ENCODE measurements at regions not wholly inside any gene's neighbourhood (a gene's known extent, or its start where the extent isn't known, plus 50 kb on each side); places are given as distances from the start of the nearest gene placed in this dataset.

DNA sequence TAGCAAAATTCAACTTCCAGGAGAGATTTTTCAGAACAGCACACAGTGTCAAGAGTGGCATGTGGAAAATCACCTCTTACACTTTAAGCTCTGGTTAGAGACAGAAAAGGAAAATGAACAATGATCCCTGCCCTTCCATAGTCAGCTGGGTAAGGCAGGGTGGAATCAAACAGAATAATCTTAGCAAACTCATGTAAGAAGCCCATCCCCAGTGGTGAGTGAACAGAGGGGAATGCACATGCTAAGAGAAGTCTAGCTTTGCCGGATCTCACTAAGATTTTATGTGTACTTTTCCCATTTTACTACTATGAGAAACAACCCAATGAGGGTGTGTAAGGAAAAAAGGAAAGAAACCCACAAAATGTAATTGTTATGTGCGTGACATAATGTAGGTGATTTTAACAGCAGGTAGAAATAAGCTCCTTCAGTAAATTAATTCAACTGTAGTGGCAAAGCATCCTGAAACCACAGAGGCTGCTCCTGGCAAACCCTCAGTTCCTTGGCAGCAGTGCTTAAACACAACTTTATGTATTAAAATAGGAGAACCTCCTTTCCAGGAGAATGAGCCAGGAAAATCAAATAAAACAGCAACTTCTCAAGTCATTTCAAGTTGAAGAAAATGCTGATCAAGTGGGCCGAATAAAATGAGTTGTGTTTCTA, 366.0 kb upstream of the TRPC7 start:
- no peak for TF ChIP-seq POLR2A (IDR thresholded peaks at IDR 0.05; ENCODE audit: low read length)
- TF ChIP-seq, protein P1, sequence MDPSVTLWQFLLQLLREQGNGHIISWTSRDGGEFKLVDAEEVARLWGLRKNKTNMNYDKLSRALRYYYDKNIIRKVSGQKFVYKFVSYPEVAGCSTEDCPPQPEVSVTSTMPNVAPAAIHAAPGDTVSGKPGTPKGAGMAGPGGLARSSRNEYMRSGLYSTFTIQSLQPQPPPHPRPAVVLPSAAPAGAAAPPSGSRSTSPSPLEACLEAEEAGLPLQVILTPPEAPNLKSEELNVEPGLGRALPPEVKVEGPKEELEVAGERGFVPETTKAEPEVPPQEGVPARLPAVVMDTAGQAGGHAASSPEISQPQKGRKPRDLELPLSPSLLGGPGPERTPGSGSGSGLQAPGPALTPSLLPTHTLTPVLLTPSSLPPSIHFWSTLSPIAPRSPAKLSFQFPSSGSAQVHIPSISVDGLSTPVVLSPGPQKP (IDR thresholded peaks at IDR 0.05; ENCODE audit: low read depth, low read length), result no peak
- TF ChIP-seq, protein P2, sequence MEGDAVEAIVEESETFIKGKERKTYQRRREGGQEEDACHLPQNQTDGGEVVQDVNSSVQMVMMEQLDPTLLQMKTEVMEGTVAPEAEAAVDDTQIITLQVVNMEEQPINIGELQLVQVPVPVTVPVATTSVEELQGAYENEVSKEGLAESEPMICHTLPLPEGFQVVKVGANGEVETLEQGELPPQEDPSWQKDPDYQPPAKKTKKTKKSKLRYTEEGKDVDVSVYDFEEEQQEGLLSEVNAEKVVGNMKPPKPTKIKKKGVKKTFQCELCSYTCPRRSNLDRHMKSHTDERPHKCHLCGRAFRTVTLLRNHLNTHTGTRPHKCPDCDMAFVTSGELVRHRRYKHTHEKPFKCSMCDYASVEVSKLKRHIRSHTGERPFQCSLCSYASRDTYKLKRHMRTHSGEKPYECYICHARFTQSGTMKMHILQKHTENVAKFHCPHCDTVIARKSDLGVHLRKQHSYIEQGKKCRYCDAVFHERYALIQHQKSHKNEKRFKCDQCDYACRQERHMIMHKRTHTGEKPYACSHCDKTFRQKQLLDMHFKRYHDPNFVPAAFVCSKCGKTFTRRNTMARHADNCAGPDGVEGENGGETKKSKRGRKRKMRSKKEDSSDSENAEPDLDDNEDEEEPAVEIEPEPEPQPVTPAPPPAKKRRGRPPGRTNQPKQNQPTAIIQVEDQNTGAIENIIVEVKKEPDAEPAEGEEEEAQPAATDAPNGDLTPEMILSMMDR (IDR thresholded peaks at IDR 0.05), result no peak
- TF ChIP-seq ZNF302 (CRISPR knock-in tag; IDR thresholded peaks at IDR 0.05), result no peak
- TF ChIP-seq FOSL2 (IDR thresholded peaks at IDR 0.05), result no peak
- no peak for TF ChIP-seq FOSL2 (CRISPR knock-in tag; IDR thresholded peaks at IDR 0.05)
- TF ChIP-seq, protein P3, sequence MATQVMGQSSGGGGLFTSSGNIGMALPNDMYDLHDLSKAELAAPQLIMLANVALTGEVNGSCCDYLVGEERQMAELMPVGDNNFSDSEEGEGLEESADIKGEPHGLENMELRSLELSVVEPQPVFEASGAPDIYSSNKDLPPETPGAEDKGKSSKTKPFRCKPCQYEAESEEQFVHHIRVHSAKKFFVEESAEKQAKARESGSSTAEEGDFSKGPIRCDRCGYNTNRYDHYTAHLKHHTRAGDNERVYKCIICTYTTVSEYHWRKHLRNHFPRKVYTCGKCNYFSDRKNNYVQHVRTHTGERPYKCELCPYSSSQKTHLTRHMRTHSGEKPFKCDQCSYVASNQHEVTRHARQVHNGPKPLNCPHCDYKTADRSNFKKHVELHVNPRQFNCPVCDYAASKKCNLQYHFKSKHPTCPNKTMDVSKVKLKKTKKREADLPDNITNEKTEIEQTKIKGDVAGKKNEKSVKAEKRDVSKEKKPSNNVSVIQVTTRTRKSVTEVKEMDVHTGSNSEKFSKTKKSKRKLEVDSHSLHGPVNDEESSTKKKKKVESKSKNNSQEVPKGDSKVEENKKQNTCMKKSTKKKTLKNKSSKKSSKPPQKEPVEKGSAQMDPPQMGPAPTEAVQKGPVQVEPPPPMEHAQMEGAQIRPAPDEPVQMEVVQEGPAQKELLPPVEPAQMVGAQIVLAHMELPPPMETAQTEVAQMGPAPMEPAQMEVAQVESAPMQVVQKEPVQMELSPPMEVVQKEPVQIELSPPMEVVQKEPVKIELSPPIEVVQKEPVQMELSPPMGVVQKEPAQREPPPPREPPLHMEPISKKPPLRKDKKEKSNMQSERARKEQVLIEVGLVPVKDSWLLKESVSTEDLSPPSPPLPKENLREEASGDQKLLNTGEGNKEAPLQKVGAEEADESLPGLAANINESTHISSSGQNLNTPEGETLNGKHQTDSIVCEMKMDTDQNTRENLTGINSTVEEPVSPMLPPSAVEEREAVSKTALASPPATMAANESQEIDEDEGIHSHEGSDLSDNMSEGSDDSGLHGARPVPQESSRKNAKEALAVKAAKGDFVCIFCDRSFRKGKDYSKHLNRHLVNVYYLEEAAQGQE (IDR thresholded peaks at IDR 0.05), result no peak
- TF ChIP-seq JUNB (IDR thresholded peaks at IDR 0.05), result no peak
- TF ChIP-seq, protein P4, sequence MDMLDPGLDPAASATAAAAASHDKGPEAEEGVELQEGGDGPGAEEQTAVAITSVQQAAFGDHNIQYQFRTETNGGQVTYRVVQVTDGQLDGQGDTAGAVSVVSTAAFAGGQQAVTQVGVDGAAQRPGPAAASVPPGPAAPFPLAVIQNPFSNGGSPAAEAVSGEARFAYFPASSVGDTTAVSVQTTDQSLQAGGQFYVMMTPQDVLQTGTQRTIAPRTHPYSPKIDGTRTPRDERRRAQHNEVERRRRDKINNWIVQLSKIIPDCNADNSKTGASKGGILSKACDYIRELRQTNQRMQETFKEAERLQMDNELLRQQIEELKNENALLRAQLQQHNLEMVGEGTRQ (IDR thresholded peaks at IDR 0.05), result no peak
- TF ChIP-seq CHD2 (IDR thresholded peaks at IDR 0.05; ENCODE audit: low read length, partially characterized antibody), result no peak
- no peak for TF ChIP-seq SMC3 (IDR thresholded peaks at IDR 0.05)
- no peak for TF ChIP-seq RCOR1 (IDR thresholded peaks at IDR 0.05; ENCODE audit: low read depth, low read length)
- TF ChIP-seq, protein P5, sequence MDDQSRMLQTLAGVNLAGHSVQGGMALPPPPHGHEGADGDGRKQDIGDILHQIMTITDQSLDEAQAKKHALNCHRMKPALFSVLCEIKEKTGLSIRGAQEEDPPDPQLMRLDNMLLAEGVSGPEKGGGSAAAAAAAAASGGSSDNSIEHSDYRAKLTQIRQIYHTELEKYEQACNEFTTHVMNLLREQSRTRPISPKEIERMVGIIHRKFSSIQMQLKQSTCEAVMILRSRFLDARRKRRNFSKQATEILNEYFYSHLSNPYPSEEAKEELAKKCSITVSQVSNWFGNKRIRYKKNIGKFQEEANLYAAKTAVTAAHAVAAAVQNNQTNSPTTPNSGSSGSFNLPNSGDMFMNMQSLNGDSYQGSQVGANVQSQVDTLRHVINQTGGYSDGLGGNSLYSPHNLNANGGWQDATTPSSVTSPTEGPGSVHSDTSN (IDR thresholded peaks at IDR 0.05), result no peak

Data from A549 (cell line).